ENCODE measurements at regions not wholly inside any gene's neighbourhood (a gene's known extent, or its start where the extent isn't known, plus 50 kb on each side); places are given as distances from the start of the nearest gene placed in this dataset.

- no peak for DNase-seq (ENCODE audit: low read depth)
These were observed 383.9 kb downstream of the PCDH7 start for GRCh38 chr4:31104043-31104442.

GRCh38 chr4:31104577-31104976, 384.4 kb downstream of the PCDH7 start:
- no peak for DNase-seq (ENCODE audit: low read depth)

GRCh38 chr4:31106419-31106818, 386.2 kb downstream of the PCDH7 start:
- DNase-seq (ENCODE audit: low read depth): no peak

GRCh38 chr4:31107362-31107761, 387.2 kb downstream of the PCDH7 start:
- DNase-seq (ENCODE audit: low read depth): peak; percentile 29

- no peak for DNase-seq (ENCODE audit: low read depth)
These were observed 388.6 kb downstream of the PCDH7 start for GRCh38 chr4:31108762-31109161.

GRCh38 chr4:31111790-31112189, 391.6 kb downstream of the PCDH7 start:
- no peak for DNase-seq (ENCODE audit: low read depth)

- DNase-seq (ENCODE audit: low read depth): no peak
These were observed 394.6 kb downstream of the PCDH7 start for GRCh38 chr4:31114816-31115215.

GRCh38 chr4:31124008-31124585, 403.9 kb downstream of the PCDH7 start:
- no peak for DNase-seq (ENCODE audit: low read depth)

- DNase-seq (ENCODE audit: low read depth): no peak
These were observed 404.9 kb downstream of the PCDH7 start for GRCh38 chr4:31125061-31125460.

GRCh38 chr4:31125496-31125895, 405.3 kb downstream of the PCDH7 start:
- DNase-seq (ENCODE audit: low read depth): no peak

GRCh38 chr4:31126881-31127398, 406.8 kb downstream of the PCDH7 start:
- DNase-seq (ENCODE audit: low read depth): no peak

GRCh38 chr4:31130930-31131329, 410.8 kb downstream of the PCDH7 start:
- no peak for DNase-seq (ENCODE audit: low read depth)

- no peak for DNase-seq (ENCODE audit: low read depth)
These were observed 414.6 kb downstream of the PCDH7 start for GRCh38 chr4:31134720-31135119.

GRCh38 chr4:31139767-31140166, 419.6 kb downstream of the PCDH7 start:
- no peak for DNase-seq (ENCODE audit: low read depth)

- no peak for DNase-seq (ENCODE audit: low read depth)
These were observed 421.1 kb downstream of the PCDH7 start for GRCh38 chr4:31141095-31141831.

GRCh38 chr4:31141832-31142142, 421.6 kb downstream of the PCDH7 start:
- no peak for DNase-seq (ENCODE audit: low read depth)

GRCh38 chr4:31146366-31146765, 426.2 kb downstream of the PCDH7 start:
- DNase-seq (ENCODE audit: low read depth): no peak

GRCh38 chr4:31148990-31149389, 428.8 kb downstream of the PCDH7 start:
- no peak for DNase-seq (ENCODE audit: low read depth)

GRCh38 chr4:31156221-31156620, 436.1 kb downstream of the PCDH7 start:
- DNase-seq (ENCODE audit: low read depth): no peak

GRCh38 chr4:31160146-31160545, 440.0 kb downstream of the PCDH7 start:
- DNase-seq (ENCODE audit: low read depth): no peak

- no peak for DNase-seq (ENCODE audit: low read depth)
These were observed 449.7 kb downstream of the PCDH7 start for GRCh38 chr4:31169846-31170245.

GRCh38 chr4:31171362-31171761, 451.2 kb downstream of the PCDH7 start:
- DNase-seq (ENCODE audit: low read depth): no peak

GRCh38 chr4:31175242-31175910, 455.2 kb downstream of the PCDH7 start:
- DNase-seq (ENCODE audit: low read depth): peak; percentile 81
